ENCODE measurements at regions not wholly inside any gene's neighbourhood (a gene's known extent, or its start where the extent isn't known, plus 50 kb on each side); places are given as distances from the start of the nearest gene placed in this dataset.

- no peak overlapping the region for H3K27ac ChIP-seq (ENCODE audit: low read depth in 2 of 2, low read length in 1 of 2)
- WGBS (ENCODE audit: low lambda C conversion rate), result 56% methylated on average over 3 of the region's 3 CpGs
- no peaks in the 10 kb centered on the region for H3F3A ChIP-seq (replicated peaks; ENCODE audit: insufficient read depth)
- no peaks in the 10 kb centered on the region for H4K20me1 ChIP-seq (ENCODE audit: insufficient read depth)
- TF ChIP-seq FOSL2 (IDR thresholded peaks at IDR 0.05; ENCODE audit: borderline replicate concordance, low read depth), result no peak
- no peak for TF ChIP-seq USF2 (IDR thresholded peaks at IDR 0.05; ENCODE audit: borderline replicate concordance, low read depth, low read length)
- no peak for TF ChIP-seq CHD2 (IDR thresholded peaks at IDR 0.05; ENCODE audit: low read length, partially characterized antibody)
- TF ChIP-seq GABPA (IDR thresholded peaks at IDR 0.05; ENCODE audit: low read depth), result no peak
- no peak for TF ChIP-seq TEAD4 (IDR thresholded peaks at IDR 0.05; ENCODE audit: borderline replicate concordance, insufficient read depth)
- no peak for TF ChIP-seq NFIC (IDR thresholded peaks at IDR 0.05; ENCODE audit: borderline replicate concordance)
- no peak for TF ChIP-seq EZH2phosphoT487 (IDR thresholded peaks at IDR 0.05; ENCODE audit: borderline replicate concordance, low read depth)
- no peak for TF ChIP-seq RCOR1 (IDR thresholded peaks at IDR 0.05; ENCODE audit: low read length)
- no peak for TF ChIP-seq IRF3 (IDR thresholded peaks at IDR 0.05; ENCODE audit: low read depth, low read length)
- TF ChIP-seq TAF1 (IDR thresholded peaks at IDR 0.05; ENCODE audit: borderline replicate concordance, low read depth, low read length), result no peak
- TF ChIP-seq GATA2 (CRISPR knock-in tag; IDR thresholded peaks at IDR 0.05), result no peak
- TF ChIP-seq RAD21 (IDR thresholded peaks at IDR 0.05; ENCODE audit: low read length), result no peak
- TF ChIP-seq RFX5 (IDR thresholded peaks at IDR 0.05; ENCODE audit: low read length), result no peak
- TF ChIP-seq MEF2A (IDR thresholded peaks at IDR 0.05; ENCODE audit: borderline replicate concordance, low read depth), result no peak
- no peak for TF ChIP-seq PBX3 (IDR thresholded peaks at IDR 0.05)
- TF ChIP-seq FOXM1 (IDR thresholded peaks at IDR 0.05; ENCODE audit: low read depth), result no peak
- no peak for TF ChIP-seq TCF12 (IDR thresholded peaks at IDR 0.05)
- TF ChIP-seq JUND (IDR thresholded peaks at IDR 0.05), result no peak
- TF ChIP-seq POLR2AphosphoS5 (IDR thresholded peaks at IDR 0.05; ENCODE audit: low read depth, low read length), result no peak
- no peaks in the 10 kb centered on the region for H3K36me3 ChIP-seq (replicated peaks in 1 of 2; ENCODE audit: control insufficient read depth in 1 of 2, insufficient read depth in 2 of 2, low read length in 1 of 2)
- no peaks in the 10 kb centered on the region for H3K9me2 ChIP-seq
- ChIA-PET CTCF (interaction anchor here (0.9 to 1.9 kb wide), 3 partner anchors 19 to 35 kb away, joined by 3 to 8 read pairs (median 3); no protein-coding TSS in a partner anchor), POLR2A (no interaction called here)
- H3K27me3 ChIP-seq (ENCODE audit: insufficient read depth), result no peaks in the 10 kb centered on the region
- no peak overlapping the region for H3K9ac ChIP-seq
- H2AFZ ChIP-seq (ENCODE audit: low read depth), result no peak overlapping the region
- no peaks in the 10 kb centered on the region for H3K79me2 ChIP-seq (ENCODE audit: insufficient read depth)
- no peaks in the 10 kb centered on the region for H3K9me3 ChIP-seq
- no peak overlapping the region for H3K4me3 ChIP-seq (ENCODE audit: low read depth in 2 of 2, low read length in 1 of 2)
- DNase-seq, result no peak
- no peaks in the 10 kb centered on the region; a peak in 1 of 4 replicates for H3K4me1 ChIP-seq (ENCODE audit: control insufficient read depth in 1 of 2, insufficient read depth in 2 of 2, low read depth in 1 of 2, low read length in 1 of 2)
- no peak overlapping the region for H3K4me2 ChIP-seq
Observed at GRCh38 chr13:31875134-31875533, 135.8 kb downstream of the RXFP2 start.
